Hippocampal formation (tissue), 2 donors: ENCODE measurements at regions not wholly inside any gene's neighbourhood (a gene's known extent, or its start where the extent isn't known, plus 50 kb on each side); places are given as distances from the start of the nearest gene placed in this dataset.
A peak's percentile ranks its signal among the peaks of the same experiment; 100 is the strongest.

Experiments
- DNase-seq, 2 donors: peaks; one replicate each; lab custom pipeline; 2025; lab: John Stamatoyannopoulos, UW

DNA sequence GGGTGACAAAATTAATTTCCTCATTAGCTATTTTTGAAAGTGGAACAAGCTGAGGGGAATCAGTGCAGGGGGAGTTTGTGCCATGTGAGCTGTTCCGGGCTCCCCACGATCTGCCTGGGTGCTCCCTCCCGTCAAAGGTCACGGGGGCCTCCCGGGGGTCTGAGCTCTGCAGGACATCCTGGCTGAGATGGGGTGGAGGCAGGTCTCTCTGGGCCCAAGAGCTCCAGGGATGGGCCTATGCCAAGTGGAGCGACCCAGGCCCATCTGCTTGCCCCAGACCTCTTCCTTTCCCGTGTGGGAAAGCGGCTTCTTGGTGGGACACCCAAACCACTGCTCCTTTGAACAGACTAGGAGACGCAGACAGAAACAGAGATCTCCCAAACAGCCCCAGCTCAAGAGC is 143.3 kb upstream of the ID2 start:
- DNase-seq: no peak

DNA sequence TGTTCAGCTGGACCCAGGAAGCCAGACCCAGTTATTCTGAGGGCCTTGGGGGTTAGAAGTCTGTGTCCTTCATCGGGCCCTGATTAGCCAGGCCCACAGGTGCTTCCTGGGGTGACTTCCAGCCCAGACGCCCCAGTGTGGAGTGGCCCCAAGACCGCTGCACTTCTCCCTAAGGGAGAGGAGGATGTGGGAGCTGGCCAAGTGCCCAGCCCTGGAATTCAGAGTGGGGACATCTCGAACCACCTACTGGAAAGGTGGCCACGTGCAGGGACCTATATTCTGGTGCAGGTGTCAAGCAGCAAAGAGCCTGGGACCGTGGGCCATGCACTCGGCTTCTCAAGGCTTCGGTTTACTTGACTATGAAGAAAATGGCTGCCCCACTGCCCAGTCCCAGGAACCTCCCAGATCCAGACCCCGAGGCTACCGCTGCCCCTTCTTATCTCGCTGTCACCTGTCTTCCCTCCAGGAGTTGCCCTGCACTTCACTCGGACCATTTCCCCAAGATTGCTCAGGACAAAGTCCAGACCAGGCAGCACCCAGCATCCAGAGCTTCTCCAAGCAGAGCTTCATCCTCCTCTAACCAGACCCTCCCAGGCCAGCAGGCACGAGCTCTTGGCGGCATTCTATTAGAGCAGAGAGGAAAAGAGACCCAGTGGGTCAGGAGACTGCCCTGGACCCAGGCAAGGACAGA is 142.8 kb upstream of the ID2 start:
- DNase-seq: no peak

DNA sequence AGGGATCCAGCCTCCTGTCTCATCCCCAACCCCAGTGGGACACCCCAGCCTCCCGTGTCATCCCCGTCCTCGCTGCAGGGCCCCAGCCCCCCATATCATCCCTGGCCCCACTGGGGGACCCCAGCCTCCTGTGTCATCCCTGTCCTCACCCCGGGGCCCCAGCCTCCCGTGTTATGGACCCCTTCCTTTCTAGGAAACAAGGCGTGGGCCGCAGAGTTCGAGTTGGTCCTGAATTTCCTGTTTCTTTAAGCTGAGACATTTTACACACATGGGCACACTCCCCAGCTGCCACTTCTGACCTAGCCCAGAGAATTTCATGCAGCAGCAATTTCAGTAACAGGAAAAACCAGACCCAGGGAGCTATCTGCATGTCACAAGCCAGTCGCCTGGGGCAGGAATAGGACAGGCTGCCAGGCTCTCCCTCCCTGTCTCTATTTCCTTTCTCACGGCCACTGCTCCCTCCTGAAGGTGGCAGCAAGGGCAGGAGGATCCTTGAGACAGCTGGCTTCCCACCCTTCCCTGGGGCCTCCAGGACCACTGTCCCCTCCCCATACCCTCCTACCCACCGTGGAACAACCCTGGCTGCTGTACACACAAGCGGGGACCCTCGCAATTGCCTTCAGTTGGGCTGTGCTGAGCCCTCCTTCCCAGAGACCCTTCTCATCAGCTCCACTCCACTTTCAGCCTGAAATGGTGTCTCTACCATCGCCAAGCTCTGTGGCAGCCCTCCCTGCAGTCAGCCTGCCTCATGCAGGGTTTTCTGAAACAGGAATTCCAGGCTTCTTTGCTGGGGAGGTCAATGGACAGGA is 141.9 kb upstream of the ID2 start:
- no peak for DNase-seq

DNA sequence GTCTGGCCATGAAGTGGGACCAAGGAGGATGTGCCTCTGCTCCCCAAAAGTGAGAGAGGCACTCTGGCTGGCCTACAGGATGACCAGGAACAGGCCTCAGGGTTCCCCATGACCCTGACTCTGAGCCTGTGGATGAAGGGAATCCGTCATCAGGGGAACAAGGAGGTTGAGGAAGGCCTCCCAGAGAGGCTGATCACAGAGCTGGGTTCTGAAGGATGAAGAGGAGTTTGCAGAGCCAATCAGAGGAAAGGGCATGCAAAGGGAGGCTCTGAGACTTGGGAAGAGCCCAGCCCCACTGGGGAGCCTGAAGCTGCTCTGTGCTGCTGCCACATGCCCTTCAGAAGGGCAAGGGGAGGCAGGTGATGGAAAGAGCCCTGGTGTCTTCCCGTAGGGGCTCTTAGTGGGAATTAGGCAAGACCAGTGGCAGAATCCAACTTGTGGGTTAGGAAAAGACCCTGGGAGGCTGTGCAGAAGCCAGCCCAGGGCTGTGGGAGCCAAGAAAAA is 141.3 kb upstream of the ID2 start:
- no peak for DNase-seq

DNA sequence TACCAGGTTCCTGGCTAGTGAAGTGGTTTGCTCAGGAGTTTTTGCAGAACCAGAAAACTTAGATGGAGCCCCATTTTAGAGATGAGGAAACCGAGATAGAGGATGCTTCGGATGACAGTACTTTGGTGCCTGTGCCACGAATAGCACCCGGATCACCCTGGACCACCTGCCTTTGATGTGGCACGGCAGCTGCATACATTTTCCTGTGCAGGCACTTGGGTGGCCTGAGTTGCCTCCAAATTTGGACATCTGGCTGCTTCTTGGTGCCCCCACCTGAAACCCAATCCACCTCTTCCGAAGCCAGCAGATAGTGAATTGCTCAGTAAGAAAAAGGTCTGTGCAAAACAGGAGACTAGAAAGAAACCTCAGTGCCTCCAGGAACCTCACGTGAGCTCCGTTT is 140.6 kb upstream of the ID2 start:
- DNase-seq: no peak

DNA sequence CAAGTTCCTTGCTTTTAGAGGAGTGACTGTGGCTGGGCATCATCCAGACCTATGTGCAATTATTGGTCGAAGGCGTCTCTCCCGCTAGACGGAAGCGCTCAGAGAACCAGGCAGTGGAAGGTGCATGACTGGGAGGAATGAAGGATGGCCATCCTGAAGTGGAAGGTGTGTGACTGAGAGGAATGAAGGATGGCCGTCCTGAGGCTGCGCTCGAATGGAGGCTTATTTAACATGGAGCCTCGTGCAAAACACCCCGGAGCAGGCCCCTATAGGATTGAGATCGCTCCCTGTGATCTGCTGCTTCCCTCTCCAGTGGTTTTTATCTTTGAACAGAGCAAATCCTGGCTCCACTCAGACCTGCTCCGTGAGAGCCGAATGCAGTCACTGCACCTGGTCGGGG is 140.2 kb upstream of the ID2 start:
- DNase-seq: no peak

DNA sequence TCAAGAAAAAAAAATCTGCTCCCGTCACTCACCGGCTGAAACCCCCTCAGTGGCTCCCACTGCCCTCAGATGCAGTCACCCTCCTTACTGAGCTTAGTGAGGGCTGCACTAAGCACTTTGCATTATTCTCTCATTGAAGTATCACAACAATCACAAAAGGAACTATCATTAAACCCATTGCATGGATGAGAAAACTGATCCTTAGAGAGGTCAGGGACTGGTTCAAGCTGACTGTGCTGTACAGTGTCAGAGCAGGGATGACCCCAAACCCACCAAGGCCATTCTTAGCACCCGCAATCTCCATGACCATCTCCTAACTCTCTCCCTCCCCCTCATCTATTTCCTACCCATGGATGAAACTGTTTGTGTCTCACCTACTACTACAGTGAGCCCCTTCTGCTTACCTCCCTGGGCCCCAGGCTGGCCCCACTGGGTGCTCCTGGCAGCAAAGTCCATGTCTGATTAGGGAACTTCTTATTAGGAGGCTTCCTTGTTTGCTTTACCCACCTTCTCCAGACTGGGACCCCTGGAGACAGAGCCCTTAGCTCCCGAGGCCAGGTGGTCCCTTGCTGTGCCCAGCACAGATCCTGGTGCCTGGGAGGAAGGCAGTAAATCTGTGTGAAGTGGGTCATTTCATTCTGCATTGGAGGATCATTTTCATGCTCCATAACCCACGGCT is 139.3 kb upstream of the ID2 start:
- DNase-seq: no peak

DNA sequence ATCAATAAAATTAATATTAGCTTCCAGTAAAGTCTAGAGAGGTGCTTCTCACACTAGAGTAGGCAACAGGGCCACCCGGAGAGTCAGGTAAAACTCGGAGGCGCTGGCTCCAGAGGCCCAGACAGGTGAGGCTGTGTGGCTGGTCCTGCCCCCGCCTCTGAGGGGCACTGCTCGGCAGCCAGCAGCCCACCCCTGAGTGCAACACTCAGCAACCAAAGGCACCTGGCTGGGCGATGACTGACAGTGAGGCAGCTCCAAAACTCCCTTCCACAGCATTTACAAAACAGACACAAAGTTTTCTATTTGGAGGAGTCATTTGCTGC is 138.8 kb upstream of the ID2 start:
- no peak for DNase-seq

DNA sequence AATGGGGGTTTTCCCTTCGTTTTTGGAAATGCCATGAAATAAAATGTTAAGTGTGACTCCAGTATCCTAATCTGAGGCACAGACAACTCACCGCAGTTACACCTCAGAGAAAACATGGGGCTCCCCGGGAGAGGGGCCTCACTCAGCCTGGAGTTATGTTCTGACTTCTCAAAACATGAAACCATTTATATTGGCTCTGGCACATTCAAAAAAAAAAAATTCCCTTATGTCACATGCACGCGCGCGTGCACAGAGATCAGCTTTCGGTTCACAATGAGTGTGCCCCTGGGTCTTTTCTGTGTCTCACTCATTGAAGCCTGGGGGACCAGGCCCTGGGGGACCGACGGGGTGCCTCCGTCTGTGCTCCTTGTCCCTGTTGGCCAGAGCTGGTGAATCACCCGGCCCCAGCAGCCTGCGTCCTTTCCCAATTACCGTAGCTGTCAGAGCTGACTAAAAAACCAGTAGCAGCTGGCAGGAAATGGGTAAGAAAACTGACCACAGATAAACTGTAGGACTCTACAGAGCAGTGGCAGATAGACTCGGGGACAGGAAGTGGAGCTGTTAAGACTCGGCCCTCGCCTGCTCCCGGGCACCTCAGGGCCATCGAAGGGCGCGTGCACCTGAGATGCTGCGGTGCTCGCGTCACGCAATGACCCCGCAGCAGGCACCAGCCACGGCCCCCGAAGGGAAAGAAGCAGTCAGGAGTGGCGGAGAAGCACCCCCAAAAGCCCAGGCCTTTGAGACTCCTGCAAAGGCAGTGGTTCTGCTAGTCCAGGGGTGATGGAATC is 138.3 kb upstream of the ID2 start:
- no peak for DNase-seq

DNA sequence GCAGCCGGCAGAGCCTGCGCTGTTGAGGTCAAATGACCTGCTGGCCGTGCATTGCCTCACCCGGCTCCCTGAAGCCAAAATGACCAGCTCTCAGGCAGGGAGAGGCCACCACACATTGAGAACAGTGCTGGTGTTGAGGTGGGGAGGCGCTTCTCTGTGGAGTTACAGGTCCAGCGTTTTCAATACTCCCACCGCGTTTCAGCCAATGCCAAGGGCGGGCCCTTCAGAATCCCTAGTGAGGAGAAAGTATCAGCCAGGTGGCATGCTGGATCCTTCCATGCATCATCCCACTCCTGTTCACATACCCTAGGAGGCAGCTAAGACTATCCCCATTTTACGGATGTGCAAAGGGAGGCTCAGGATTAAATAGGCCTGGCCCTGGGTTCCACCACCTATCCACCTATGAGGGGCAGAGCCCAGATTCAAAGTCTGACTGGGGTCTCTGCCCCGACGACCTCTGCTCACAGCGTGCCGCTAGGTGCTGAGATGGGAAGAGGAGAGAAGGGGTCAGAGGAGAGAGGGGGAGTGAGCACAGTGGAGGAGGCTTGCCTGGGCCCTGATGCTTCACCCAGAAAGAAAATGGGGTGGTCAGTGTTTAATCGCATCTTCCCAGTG is 137.6 kb upstream of the ID2 start:
- no peak for DNase-seq

DNA sequence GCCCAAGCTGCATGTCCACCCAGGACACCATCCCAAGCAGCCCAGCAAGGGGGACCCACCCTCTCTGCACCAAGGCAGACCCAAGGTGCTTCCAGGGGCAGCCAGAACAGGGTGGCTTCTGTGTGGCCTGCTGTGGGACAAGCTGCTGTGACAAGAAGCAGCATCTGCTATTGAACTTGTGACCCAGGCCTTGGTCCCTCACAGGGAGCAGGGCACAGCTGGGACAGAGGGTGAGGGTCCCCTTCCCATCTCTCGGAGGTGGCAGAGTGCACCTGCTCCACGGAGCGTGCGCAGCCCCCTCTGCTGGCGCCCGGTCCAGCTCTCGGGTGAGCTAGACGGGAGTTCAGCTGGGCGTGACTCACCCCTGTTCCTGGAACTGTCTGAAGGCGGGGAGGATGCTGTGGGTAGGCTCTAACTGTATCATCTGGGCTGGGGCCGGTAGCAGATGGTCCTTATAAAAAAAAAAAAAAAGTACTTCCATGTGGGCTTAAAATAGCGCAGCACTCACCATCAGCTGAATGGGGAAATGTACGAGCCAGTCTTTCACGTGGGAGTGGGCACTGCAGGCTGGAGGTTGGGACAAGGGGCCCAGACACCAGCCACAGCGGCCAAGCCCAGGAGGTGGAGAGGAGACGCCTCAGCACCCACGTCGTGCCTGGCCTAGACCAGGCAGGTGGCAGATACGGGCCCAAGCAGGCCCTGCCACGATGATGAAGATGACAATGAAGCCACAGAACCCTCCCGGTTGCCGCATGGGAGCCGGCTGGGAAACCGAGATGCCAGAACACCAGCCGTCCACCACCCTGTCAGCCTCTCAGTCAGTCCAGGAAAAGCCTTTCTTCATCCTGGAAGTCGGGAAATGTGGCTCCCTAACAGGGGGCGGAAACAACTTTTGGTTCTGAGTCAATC is 136.8 kb upstream of the ID2 start:
- peak; percentile 32 to 33 for DNase-seq

DNA sequence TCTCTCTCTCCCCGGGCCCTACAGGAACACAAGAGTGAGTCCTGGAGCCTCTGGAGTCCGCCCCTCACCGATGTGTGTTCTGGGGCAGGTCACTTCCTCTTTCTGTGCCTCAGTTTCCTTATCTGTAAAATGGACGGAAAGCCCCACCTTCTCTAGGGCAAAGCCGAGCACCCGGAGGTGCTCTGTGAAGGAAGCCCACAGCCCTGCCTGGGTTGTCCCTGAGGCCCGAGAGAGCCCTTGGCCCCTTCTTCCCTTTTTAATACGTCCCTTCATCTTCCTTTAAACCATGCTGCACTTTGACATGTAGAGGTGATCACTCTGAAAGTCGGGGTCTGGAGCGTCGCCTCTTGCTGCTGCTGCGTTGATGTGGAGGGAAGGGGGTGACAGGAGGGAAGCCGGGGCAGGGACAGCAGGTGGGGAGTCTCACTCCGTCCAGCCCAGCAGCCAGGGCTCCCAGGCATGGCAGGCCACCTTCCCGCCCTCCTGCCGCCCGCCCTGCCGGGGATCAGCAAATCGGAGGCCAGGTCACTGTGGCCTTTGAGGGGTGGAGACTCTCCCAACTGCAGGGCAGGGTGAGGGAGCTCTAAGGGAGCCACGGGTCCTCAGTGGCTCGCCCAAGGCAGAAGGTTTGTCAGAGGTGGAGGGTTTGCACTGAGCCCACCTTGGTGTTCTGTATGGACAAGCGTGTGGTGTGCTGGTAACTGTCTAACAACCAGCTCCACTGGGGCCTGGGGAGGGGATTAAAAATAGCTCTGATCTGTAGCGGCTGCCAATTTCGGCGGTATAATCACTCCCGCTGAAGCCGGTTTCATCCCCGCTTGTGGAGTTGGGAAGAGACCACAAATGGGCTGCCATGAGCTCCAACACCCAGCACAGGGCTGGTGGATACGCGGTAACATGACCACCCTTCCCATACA is 135.9 kb upstream of the ID2 start:
- no peak for DNase-seq

DNA sequence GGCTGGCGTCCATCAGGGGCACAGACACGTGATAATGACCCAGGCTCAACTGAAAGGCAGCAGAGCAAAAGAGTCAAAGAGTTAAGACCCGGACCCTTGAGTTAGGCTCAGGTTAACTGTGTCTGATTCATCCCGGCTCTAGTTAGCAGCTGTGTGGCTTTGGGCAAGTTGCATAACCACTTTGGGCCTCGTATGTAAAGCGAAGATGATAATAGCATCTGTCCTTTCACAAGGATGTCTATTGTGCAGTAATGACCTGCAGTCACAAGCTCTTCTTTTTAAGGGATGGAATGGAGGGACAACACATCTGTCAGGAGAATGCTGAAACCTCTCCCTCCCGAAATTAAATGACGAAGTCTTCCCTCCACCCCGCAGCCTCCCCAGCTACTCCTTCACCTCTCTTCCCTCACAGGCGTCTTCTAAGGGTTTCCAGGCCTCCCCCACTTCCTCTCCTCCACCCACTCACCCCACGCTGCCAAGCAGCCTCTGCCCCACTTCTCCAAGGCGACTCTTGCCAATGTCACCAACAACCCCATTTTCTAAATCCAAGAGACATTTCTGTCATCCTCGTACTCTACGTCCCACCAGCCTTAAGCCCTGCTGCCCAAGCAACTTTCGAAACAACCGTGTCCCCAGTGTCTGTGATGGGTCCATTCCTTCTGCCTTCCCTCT is 135.1 kb upstream of the ID2 start:
- no peak for DNase-seq

DNA sequence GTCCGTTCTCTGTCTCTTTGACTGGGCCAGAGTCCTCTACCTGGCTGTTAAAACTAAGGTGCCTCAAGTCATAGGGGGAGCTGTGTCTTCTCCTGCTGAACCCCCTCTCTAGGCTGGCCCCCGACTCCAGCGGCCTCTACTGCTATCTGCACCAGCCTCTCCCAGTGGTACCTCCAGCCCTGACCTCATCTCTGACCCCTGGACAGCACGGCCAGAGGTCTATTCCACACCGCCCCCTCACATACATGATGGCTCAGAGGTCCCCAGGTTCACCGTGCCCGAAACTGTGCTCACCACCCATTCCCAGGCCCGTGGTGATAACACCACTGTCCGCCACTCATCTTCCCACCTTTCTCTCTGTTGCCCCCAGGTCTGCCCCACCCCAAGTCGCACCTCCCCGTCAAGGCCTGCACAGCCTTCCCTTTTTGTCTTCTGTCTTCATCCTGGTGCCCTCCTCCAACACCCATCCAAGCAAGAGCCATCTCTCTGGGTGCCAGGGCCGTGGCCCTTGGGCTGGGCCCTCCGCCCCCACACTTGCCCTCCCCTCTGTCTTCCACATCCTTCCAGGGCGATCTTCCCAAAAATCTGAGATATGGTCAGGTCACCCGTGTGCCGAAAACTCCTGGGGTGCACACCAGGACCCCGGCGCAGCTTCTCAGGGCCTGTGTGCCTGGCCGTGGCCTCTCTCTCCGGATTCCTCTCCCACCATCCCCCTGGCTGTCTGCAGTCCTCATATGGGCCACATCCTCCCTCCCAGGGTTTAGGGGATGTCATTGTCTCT is 134.4 kb upstream of the ID2 start:
- DNase-seq: no peak

DNA sequence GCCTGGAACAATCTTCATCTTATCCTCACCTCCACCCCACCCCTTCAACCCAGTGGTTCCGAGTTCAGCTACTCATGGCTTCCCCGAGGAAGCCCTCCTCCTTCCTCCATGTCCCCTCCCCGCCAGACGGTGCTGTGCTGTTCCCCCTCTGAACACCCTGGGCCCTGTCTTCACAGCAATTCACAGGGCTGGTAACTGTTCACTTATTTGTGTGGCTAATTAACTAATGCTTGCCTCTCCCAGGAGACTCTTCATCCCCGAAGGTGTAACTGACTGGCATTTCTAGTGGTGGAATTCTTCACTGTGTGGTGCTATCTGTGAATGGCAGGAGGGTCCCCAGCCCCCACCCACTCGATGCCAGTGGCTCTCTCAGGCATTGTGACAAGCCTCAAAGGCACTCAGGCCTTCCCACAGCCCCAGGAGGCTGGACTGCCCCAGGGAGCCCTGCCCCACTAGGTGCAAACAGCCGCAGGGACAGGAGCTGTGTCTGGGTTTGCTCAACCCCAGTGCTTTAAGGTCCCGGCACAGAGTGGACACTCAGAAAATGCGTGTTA is 133.7 kb upstream of the ID2 start:
- no peak for DNase-seq

DNA sequence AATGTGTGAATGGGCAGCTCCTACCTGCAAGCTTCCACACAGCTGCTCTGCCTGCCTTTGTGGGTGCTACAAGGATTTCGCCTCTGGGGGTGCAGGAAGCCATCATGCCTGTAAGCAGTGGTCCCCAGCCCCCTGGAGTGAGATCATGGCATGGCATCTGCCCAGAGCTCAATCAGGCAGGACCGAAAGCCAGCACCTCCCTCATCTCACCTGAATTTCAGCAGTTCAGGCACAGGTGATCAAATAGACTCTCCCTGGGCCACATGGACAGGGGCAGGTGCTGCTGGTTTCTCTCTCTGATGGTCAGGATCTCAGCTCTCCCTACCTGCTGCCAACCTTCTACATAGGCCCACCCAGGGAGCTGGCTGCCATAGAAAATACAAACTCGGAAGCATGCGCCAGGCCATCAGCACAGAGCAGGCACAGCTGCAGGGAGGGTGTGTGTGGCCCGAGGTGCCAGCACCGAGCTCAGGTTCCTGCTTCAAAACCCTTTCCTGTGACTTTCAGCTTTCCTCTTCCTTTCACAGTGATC is 133.2 kb upstream of the ID2 start:
- DNase-seq: no peak

DNA sequence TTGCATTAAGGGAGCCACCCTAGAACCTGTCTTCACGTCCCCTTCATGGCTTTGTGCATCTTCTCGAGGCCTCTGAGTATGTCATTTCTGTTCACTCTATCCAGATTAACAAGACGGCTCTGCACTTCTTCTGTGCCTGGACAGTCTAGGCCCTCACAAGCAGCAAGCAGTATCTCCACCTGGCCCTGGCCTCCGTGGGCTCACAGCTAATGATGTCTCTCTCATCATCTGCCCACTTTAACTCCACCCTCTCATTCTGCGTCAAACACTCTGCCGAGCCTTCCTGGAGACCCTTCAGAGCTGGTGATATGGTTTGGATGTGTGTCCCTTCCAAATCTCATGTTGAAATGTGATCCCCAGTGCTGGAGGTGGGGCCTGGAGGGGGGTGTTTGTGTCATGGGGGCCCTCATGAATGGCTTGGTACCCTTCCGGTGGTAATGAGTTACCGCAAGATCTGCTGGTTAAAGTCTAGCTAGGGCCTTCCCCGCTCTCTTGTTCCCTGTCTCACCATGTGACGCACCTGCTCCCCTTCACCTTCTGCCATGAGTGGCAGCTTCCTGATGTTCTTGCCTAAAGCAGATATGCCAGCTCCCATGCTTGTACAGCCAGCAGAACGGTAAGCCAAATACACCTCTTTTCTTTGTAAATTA is 132.5 kb upstream of the ID2 start:
- no peak for DNase-seq
